DMS79 (cell line): ENCODE measurements at regions not wholly inside any gene's neighbourhood (a gene's known extent, or its start where the extent isn't known, plus 50 kb on each side); places are given as distances from the start of the nearest gene placed in this dataset.
"Not testable (repeated sequence)": the region's sequence is repeated elsewhere in the genome, so short reads cannot be mapped to it uniquely, and the experiment has no call there.

ENCODE experiments used
- DNase-seq: peaks from one replicate; lab custom pipeline; 2025; lab: John Stamatoyannopoulos, UW

GRCh38 chr11:115630214-115630613 lies 126.0 kb upstream of the CADM1 start:
- DNase-seq = no peak

DNA sequence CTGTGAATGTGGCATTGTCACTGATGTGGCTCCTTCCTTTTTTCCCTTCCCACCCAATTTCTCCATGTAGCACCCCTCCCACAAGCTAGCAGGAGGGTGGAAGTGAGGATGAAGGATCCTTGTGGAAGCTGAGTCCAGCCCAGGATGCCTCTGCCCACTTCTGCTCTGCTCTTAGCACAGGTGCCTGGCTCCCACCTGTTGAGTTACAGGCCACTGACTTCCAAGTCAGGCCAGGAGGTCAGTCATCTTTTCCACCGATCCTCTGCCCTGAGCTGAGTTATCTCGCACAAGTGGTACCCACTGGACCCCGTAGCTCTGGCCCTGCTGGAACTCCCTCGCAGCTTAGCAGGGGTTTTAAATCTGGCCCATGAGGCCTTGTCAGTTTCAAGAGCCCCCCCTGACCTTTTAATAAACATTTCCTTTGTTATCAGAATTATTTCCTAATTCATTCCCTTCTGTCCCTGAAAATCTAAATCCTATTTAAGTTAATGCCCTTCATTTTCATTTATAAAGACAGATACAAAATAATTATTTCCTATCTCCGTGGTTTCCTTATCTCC lies 125.3 kb upstream of the CADM1 start:
- DNase-seq = no peak

DNA sequence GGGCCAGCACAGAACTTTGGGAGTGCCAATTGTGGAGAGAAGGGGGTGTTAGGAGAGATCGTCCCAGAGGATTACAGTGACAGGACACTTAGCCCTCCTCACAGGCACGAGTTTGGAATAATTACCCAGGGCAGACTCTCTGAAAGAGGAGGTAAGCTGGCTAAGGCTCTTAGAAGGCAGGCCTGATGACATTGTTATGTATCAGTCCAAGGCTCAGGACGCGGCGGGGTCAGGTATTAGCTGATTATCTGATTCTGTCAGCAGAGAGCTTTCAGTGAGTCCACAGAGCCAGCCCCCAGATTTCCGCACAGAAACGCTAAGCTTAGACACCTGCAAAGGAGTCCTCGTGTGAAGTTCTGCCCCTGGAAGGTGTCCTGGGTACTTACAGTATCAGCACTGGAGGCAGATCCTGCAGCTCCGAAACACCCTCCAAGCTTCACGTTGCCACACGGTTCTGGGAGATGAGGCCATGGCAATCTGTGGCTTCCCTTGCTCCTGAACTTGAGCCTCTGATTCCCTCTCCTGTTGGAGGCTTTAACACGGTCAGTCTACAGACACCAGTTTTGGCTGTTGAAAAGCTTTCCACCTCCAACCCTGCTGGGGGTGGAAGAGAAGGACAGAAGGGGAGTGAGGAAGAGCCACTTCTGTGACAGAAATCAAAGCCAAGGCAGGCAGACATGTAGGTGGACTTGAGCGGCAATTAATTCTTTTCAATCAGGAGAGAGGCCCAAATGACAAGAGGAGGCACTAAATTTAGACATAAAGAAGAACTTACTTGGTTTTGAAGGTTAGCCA lies 123.6 kb upstream of the CADM1 start:
- no peak for DNase-seq

- no peak for DNase-seq
Observed at GRCh38 chr11:115627071-115627470, 122.9 kb upstream of the CADM1 start.

GRCh38 chr11:115626414-115626813 lies 122.2 kb upstream of the CADM1 start:
- no peak for DNase-seq

GRCh38 chr11:115625502-115625901 lies 121.3 kb upstream of the CADM1 start:
- no peak for DNase-seq

DNA sequence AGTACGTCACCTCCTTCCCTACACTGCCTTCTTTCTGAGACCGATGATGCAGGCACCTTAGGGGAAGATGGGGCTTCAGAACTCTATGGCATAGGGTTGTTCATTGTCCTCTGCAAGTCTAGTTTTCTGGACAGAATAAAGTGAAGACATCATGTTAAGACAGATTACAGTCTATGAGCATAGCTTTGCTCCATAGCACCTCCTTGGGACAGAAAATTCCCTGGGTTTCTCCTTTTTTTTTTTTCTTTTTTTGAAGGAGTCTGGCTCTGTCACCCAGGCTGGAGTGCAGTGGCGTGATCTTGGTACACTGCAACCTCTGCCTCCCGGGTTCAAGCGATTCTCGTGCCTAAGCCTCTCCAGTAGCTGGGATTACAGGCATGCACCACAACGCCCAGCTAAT lies 119.8 kb upstream of the CADM1 start:
- no peak for DNase-seq

GRCh38 chr11:115623021-115623451 lies 118.8 kb upstream of the CADM1 start:
- no peak for DNase-seq

DNA sequence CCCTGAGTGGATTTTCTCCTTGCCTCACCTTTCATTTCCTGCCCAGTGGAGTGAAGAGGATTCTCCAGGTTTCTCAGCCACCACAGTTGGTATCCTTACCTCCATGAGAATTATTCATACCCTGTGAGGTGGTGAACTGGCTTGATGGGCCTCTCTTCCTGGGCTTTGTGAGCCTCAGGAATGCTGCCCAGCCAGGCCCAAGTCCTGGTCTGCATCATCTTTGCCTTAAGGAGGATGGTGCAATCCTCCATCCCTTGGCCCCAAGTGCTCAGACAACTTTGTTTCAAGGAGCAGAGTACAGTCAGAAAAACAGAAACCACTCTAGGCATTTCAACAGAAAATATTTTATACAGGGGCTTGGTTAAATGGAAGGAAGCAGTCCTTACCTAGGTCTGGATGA lies 114.2 kb upstream of the CADM1 start:
- no peak for DNase-seq

DNA sequence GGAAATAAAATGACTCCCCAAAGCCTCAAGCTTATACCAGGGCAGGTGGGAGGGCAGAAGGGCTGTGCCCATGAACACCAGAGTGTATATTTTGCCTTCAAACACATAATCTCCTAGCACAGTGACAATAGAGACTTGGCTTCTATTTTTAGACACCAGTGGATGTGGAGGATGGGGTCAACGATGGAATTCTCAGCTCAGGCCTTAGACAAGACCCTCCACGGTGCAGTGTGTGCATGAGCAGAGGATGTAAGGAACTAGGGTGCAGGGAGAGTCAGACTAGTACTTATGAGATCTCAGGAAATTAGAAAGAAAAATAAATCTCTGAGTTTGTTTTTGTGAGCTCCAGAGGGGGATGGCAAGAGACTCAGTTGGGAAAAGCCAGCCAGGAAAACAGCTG lies 113.6 kb upstream of the CADM1 start:
- DNase-seq = no peak

DNA sequence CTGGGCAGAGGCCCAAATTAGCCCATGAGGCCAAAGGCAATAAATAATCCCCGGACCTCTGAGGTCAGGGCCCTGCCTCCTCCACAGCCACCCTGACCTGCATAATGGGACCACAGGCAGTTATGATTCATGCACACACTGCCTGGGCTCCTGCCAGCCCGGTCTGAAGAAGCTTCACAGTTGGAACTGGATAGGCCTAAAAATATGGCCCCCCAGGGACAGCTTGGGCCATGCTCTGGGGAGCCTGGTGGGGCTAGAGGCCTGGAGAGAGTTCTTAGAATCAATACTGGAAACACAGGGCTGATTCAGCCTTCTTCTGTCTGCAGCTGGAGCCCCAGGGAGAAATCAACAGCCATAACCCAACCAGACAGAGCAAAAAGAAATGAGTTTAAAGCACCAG lies 112.8 kb upstream of the CADM1 start:
- no peak for DNase-seq

DNA sequence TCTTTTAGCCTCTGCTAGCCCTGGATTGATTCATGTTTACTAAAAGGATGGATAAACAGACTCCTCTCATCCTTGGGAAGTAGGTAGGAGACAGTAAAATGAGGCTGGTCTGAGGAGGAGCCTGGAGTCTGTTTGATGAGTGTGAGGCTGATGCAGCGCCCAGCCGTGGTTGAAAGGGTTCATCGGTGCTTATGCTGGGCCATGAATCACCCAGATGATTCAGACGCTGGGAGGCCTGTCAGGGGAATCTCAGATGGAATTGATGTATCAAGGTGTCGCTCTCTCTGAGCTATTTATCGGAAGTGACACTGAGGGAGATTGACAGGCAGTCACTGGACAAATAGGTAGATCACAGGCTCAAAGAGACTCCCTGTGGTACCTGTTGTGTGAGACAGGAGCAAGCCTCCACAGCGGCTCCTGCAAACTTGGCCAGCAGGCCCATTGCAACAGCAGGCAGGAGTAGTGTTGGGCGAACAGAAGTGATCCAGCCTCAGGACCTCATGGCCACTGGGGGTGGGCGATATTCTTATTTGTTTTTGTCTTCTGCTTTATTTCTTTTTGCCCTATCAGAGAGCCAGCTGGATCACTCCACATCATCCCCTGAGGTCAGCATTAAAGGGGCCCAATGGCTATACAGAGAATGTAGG lies 109.9 kb upstream of the CADM1 start:
- DNase-seq = no peak

DNA sequence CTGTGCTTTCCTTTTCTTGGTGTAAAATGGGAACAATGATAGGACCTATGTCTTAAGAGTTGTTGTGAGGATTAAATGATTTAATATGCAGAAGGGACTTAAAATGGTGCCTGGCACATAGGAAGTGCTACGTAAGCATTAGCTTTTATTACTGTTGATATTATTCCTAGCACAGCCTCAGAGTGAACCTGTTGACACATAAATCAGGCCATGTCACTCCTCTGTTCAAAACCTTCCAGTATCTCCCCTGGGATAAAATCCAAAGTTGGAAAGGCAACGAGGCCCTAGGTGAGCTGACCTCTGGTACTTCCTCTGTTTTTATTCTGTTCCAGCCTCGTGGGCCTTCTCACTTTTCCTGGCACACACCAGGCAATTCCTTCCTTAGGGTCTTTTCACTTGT lies 108.8 kb upstream of the CADM1 start:
- DNase-seq = no peak

DNA sequence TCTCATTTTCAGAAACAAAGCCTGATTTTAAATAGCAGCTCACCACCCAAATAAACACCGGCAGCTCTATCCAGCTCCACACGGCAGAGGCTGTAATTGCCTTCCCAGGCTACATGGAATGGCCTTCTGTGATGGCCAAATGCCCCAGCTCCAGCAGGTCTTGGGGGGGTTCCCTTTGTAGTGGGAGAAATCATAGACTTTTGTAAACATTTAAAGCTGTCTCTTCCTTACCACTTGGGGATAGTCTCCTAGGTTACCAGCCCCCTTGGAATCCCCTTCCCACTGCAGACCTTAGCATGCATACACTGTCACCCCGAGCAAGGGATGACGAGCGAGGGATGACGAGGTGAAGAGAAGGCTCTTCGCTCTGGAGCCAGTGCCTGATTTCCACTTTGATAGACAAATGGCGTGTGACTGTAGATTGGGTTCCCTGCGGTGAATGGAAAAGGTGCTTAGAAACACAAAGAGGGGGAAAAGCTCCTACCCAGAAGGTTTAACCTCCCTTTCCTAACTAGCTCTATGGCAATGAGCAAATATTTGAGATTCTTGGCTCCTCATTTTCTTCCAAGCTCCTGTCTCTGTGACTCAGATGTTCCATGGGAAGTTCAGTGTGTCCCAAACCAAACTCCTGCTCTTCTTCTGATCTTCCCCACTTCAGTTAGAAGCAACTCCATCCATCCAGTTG lies 108.0 kb upstream of the CADM1 start:
- no peak for DNase-seq

GRCh38 chr11:115611343-115611742 lies 107.1 kb upstream of the CADM1 start:
- DNase-seq = no peak

- DNase-seq = no peak
Observed at GRCh38 chr11:115610908-115611307, 106.7 kb upstream of the CADM1 start.

DNA sequence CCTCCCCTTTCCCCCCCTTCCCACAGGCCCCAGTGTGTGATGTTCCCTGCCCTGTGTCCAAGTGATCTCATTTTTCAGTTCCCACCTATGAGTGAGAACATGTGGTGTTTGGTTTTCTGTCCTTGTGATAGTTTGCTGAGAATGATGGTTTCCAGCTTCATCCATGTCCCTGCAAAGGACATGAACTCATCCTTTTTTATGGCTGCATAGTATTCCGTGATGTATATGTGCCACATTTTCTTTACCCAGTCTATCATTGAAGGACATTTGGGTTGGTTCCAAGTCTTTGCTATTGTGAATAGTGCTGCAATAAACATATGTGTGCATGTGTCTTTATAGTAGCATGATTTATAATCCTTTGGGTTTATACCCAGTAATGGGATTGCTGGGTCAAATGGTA lies 106.0 kb upstream of the CADM1 start:
- not testable (repeated sequence) for DNase-seq

- DNase-seq = no peak
Observed at GRCh38 chr11:115608976-115609375, 104.8 kb upstream of the CADM1 start.

DNA sequence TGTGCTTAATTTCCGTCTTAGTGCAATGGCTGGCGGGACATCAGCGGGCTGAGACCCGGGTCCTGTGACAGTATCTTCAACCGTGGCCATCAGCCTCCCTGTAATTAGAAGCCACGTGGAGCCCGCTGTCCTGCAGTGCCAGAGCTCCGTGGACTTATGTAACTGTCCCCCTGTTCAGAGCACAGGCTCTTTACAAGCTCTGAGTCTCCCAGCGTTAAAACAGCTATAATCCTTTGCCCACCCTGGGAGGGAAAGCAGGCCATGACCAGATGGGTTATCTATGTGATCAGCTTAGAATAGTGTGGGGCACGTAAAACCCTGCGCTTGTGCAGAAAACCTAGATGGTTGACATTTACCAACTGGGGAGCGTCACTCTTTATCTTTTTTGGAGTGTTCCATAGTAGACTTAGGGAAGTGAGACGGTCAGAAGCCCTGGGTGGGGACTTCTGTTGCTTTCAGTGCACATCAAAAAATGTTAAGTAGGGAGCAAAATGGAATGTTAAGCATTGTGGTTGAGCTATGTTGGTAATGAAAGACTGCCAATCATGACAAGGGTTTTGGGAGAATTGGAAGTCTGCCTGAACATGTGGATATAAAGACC lies 103.5 kb upstream of the CADM1 start:
- no peak for DNase-seq

- DNase-seq = no peak
Observed at GRCh38 chr11:115606498-115607220, 102.4 kb upstream of the CADM1 start.

DNA sequence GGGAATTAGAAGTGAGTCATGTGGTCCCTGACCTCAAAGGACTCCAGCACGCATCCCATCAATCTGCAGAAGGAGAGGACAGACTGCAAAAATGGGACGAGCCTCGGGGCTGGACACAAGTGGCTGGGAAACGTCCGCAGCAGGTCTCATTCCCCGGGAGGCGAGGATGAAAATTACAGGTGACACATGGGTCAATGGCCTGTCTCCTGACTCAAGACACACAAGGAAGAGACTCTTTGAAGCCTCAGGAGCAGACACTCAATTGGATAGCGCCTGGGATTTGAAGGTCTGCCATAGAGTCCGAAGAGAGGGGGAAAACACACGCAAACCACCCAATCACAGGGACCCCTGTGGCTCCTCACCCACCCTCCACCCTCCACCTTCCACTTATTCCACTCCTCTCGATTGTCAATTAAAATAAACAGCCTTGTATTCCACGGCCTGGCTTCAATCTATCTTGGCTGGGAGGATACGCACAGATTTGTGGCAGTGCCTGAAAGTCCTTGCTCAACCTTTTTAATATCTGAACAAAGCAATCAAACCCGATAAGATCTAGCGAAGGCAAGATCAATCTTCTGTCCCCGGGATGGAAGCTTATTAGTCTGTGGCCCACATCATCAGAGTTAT lies 101.8 kb upstream of the CADM1 start:
- no peak for DNase-seq
